ENCODE measurements at regions not wholly inside any gene's neighbourhood (a gene's known extent, or its start where the extent isn't known, plus 50 kb on each side); places are given as distances from the start of the nearest gene placed in this dataset.

GRCh38 chr1:220391491-220391890 is 119.2 kb upstream of the RAB3GAP2 start:
- TF ChIP-seq CTCF (IDR thresholded peaks at IDR 0.05; ENCODE audit: low read depth, low read length, poor library complexity, severe bottlenecking) = no peak
- TF ChIP-seq EZH2phosphoT487 (IDR thresholded peaks at IDR 0.05; ENCODE audit: borderline replicate concordance, low read length) = no peak

Data from DOHH2 (cell line).